ENCODE measurements at regions not wholly inside any gene's neighbourhood (a gene's known extent, or its start where the extent isn't known, plus 50 kb on each side); places are given as distances from the start of the nearest gene placed in this dataset.

DNA sequence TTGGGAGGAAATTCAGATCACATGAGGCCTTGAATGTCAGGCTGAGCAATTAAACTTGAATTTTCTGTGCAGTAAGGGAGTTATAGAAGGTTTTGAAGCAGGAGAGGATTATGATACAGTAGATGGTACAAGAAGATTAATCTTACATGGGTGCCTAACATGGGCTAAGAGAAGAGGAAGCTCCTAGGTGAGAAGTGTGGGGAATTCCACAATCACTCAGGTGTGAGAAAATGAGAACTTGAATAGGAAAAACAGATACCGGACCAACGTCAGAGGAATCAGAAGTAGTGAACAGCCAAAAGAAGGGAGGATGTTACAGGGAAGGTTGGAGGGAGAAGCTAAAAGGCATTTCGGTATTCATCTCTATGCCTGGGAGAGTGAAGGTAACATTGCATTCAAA, 250.7 kb upstream of the SLC35B3 start:
- 76% methylated on average over 2 of the region's 3 CpGs for WGBS (ENCODE audit: insufficient coverage)
- Mint-ChIP-seq H3K9me3 (peaks cover 0 to 2% (median 0%) of the 10 kb centered on the region in 7 donors), H3K27me3 (ENCODE audit: low read depth in 3 of 3) (peaks cover 2 to 8% (median 6%) of the 10 kb centered on the region in 3 donors), H3K4me1 (no peaks in the 10 kb centered on the region), H3K4me3 (no peak overlapping the region), H3K27ac (no peak overlapping the region), H3K36me3 (no peaks in the 10 kb centered on the region)
- no peaks in the 10 kb centered on the region for H3K79me2 ChIP-seq (ENCODE audit: insufficient read depth, low read length)
- no peak overlapping the region for H3K4me3 ChIP-seq (replicated peaks in 1 of 3; ENCODE audit: low read depth in 2 of 3, low read length in 3 of 3)
- no peak overlapping the region for H3K4me2 ChIP-seq (replicated peaks; ENCODE audit: extremely low read depth, low read length, poor library complexity, severe bottlenecking)
- no peak for DNase-seq
- no peaks in the 10 kb centered on the region for H3K4me1 ChIP-seq (ENCODE audit: control insufficient read depth in 1 of 2, insufficient read depth in 2 of 2, low read length in 2 of 2)
- no peaks in the 10 kb centered on the region for H3K36me3 ChIP-seq (replicated peaks in 1 of 2; ENCODE audit: control insufficient read depth in 1 of 2, insufficient read depth in 2 of 2, low read length in 2 of 2)
- H3K9me3 ChIP-seq (replicated peaks in 1 of 2; ENCODE audit: control insufficient read depth in 1 of 2, insufficient read depth in 1 of 2, low read length in 2 of 2) = no peaks in the 10 kb centered on the region
- H3K27ac ChIP-seq (ENCODE audit: low read depth in 1 of 2, low read length in 2 of 2) = no peak overlapping the region
- no peaks in the 10 kb centered on the region for H3K27me3 ChIP-seq (ENCODE audit: control insufficient read depth in 2 of 2, insufficient read depth in 2 of 2, low read length in 2 of 2)
- H3K9ac ChIP-seq (ENCODE audit: insufficient read depth, low read length, poor library complexity, severe bottlenecking) = no peak overlapping the region
- TF ChIP-seq, protein P1, sequence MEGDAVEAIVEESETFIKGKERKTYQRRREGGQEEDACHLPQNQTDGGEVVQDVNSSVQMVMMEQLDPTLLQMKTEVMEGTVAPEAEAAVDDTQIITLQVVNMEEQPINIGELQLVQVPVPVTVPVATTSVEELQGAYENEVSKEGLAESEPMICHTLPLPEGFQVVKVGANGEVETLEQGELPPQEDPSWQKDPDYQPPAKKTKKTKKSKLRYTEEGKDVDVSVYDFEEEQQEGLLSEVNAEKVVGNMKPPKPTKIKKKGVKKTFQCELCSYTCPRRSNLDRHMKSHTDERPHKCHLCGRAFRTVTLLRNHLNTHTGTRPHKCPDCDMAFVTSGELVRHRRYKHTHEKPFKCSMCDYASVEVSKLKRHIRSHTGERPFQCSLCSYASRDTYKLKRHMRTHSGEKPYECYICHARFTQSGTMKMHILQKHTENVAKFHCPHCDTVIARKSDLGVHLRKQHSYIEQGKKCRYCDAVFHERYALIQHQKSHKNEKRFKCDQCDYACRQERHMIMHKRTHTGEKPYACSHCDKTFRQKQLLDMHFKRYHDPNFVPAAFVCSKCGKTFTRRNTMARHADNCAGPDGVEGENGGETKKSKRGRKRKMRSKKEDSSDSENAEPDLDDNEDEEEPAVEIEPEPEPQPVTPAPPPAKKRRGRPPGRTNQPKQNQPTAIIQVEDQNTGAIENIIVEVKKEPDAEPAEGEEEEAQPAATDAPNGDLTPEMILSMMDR (IDR thresholded peaks at IDR 0.05) = no peak
- intact Hi-C loops (cut with micrococcal nuclease) = no loop called here
- H2AFZ ChIP-seq (ENCODE audit: insufficient read depth, low read depth, low read length, poor library complexity, severe bottlenecking) = no peak overlapping the region
- no peaks in the 10 kb centered on the region for H4K20me1 ChIP-seq (ENCODE audit: insufficient read depth, low read length)

DNA sequence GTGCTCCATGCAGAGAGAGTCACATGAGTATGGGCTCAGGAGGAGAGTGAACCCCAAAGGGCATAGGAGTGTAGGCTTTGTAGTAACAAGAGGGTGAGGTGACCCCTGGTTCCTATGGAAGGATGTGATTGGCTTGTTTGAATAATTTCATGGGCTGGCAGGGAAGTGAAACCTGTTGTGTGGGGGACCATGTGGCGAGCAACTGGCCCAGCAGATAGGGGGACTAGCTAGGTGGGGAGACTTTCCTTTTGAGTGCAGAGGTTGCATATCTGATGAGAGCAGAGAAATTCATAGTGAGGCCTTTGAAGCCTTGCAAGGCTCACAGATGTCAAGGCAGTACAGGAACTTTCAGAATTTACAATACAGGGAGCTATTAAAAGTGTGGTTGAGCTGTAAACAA, 247.9 kb upstream of the SLC35B3 start:
- H3K27me3 Mint-ChIP-seq (ENCODE audit: low read depth in 3 of 3) = peaks cover 1 to 7% (median 2%) of the 10 kb centered on the region in 3 donors
- intact Hi-C loops (cut with micrococcal nuclease) = no loop called here
- Histone ChIP-seq H3K9ac (ENCODE audit: insufficient read depth, low read length, poor library complexity, severe bottlenecking) (no peak overlapping the region), H3K79me2 (ENCODE audit: insufficient read depth, low read length) (no peaks in the 10 kb centered on the region), H2AFZ (ENCODE audit: insufficient read depth, low read depth, low read length, poor library complexity, severe bottlenecking) (no peak overlapping the region), H4K20me1 (ENCODE audit: insufficient read depth, low read length) (no peaks in the 10 kb centered on the region), H3K27ac (ENCODE audit: low read depth in 1 of 2, low read length in 2 of 2) (no peak overlapping the region), H3K36me3 (replicated peaks in 1 of 2; ENCODE audit: control insufficient read depth in 1 of 2, insufficient read depth in 2 of 2, low read length in 2 of 2) (no peaks in the 10 kb centered on the region), H3K4me2 (replicated peaks; ENCODE audit: extremely low read depth, low read length, poor library complexity, severe bottlenecking) (no peak overlapping the region), H3K4me3 (replicated peaks in 1 of 3; ENCODE audit: low read depth in 2 of 3, low read length in 3 of 3) (no peak overlapping the region), H3K4me1 (ENCODE audit: control insufficient read depth in 1 of 2, insufficient read depth in 2 of 2, low read length in 2 of 2) (no peaks in the 10 kb centered on the region), H3K27me3 (ENCODE audit: control insufficient read depth in 2 of 2, insufficient read depth in 2 of 2, low read length in 2 of 2) (no peaks in the 10 kb centered on the region), H3K9me3 (replicated peaks in 1 of 2; ENCODE audit: control insufficient read depth in 1 of 2, insufficient read depth in 1 of 2, low read length in 2 of 2) (no peaks in the 10 kb centered on the region)
- peaks cover 0 to 2% (median 0%) of the 10 kb centered on the region in 7 donors for H3K9me3 Mint-ChIP-seq
- H3K36me3 Mint-ChIP-seq = no peaks in the 10 kb centered on the region
- no peak overlapping the region for H3K27ac Mint-ChIP-seq
- H3K4me1 Mint-ChIP-seq = no peaks in the 10 kb centered on the region
- TF ChIP-seq, protein P1 (IDR thresholded peaks at IDR 0.05) = no peak
- DNase-seq = no peak
- WGBS (ENCODE audit: insufficient coverage) = 75% methylated on average over 1 of the region's 1 CpG
- H3K4me3 Mint-ChIP-seq = no peak overlapping the region
